ENCODE measurements at regions not wholly inside any gene's neighbourhood (a gene's known extent, or its start where the extent isn't known, plus 50 kb on each side); places are given as distances from the start of the nearest gene placed in this dataset.

- H3K36me3 ChIP-seq (replicated peaks in 1 of 2; ENCODE audit: control insufficient read depth in 2 of 2, insufficient read depth in 2 of 2, low read length in 2 of 2), result no peaks in the 10 kb centered on the region
- H3K27me3 ChIP-seq (ENCODE audit: control insufficient read depth in 3 of 3, insufficient read depth in 3 of 3, low read depth in 1 of 3, low read length in 3 of 3), result no peaks in the 10 kb centered on the region
- H4K8ac ChIP-seq (ENCODE audit: low read depth, low read length), result no peak overlapping the region
- no peaks in the 10 kb centered on the region for H3K79me1 ChIP-seq (ENCODE audit: low read depth, low read length)
- no peak overlapping the region for H2AFZ ChIP-seq (ENCODE audit: low read length)
- no peak overlapping the region for H3K27ac ChIP-seq (replicated peaks; ENCODE audit: low read length)
- no peak overlapping the region for H2BK5ac ChIP-seq (ENCODE audit: low read length)
- H2BK120ac ChIP-seq (ENCODE audit: low read depth, low read length), result no peak overlapping the region
- DNase-seq (ENCODE audit: low spot score), result no peak
- H3K4me1 ChIP-seq (ENCODE audit: control insufficient read depth in 2 of 2, insufficient read depth in 1 of 2, low read depth in 1 of 2, low read length in 2 of 2), result no peaks in the 10 kb centered on the region
- no peak overlapping the region for H4K91ac ChIP-seq (ENCODE audit: low read depth, low read length, poor library complexity)
- H3K14ac ChIP-seq (ENCODE audit: low read length), result no peak overlapping the region
- no peak overlapping the region for H3K9ac ChIP-seq (ENCODE audit: low read depth, low read length, poor library complexity)
- no peak overlapping the region for H3K23ac ChIP-seq (ENCODE audit: low read depth, low read length, poor library complexity)
- no peak overlapping the region for H2AK5ac ChIP-seq (ENCODE audit: low read depth, low read length)
- no peak overlapping the region for H3K4me3 ChIP-seq (ENCODE audit: low read length in 2 of 2)
- no peak overlapping the region for H3K4me2 ChIP-seq (ENCODE audit: insufficient read depth, low read length, poor library complexity, severe bottlenecking)
- H3K18ac ChIP-seq (ENCODE audit: low read length), result no peak overlapping the region
- H3K4ac ChIP-seq (ENCODE audit: low read length), result no peak overlapping the region
- no peaks in the 10 kb centered on the region for H3K9me3 ChIP-seq (replicated peaks in 1 of 2; ENCODE audit: control insufficient read depth in 2 of 2, insufficient read depth in 1 of 2, low read depth in 1 of 2, low read length in 2 of 2)
- H2BK15ac ChIP-seq (ENCODE audit: low read length), result no peak overlapping the region
- no peak overlapping the region for H2BK12ac ChIP-seq (ENCODE audit: low read length)
These were observed 828.6 kb upstream of the GHITM start for GRCh38 chr10:83310688-83311087.

GRCh38 chr10:83312570-83312969, 826.7 kb upstream of the GHITM start:
- Histone ChIP-seq H2BK120ac (ENCODE audit: low read depth, low read length) (no peak overlapping the region), H2BK15ac (ENCODE audit: low read length) (no peak overlapping the region), H3K23ac (ENCODE audit: low read depth, low read length, poor library complexity) (no peak overlapping the region), H2AFZ (ENCODE audit: low read length) (no peak overlapping the region), H4K8ac (ENCODE audit: low read depth, low read length) (no peak overlapping the region), H4K91ac (ENCODE audit: low read depth, low read length, poor library complexity) (no peak overlapping the region), H3K79me1 (ENCODE audit: low read depth, low read length) (no peaks in the 10 kb centered on the region), H3K18ac (ENCODE audit: low read length) (no peak overlapping the region), H3K36me3 (replicated peaks in 1 of 2; ENCODE audit: control insufficient read depth in 2 of 2, insufficient read depth in 2 of 2, low read length in 2 of 2) (no peaks in the 10 kb centered on the region), H3K9me3 (replicated peaks in 1 of 2; ENCODE audit: control insufficient read depth in 2 of 2, insufficient read depth in 1 of 2, low read depth in 1 of 2, low read length in 2 of 2) (no peaks in the 10 kb centered on the region), H3K4me1 (ENCODE audit: control insufficient read depth in 2 of 2, insufficient read depth in 1 of 2, low read depth in 1 of 2, low read length in 2 of 2) (no peaks in the 10 kb centered on the region), H2AK5ac (ENCODE audit: low read depth, low read length) (no peak overlapping the region), H3K4me3 (ENCODE audit: low read length in 2 of 2) (no peak overlapping the region), H3K4me2 (ENCODE audit: insufficient read depth, low read length, poor library complexity, severe bottlenecking) (no peak overlapping the region), H2BK12ac (ENCODE audit: low read length) (no peak overlapping the region), H3K27ac (replicated peaks; ENCODE audit: low read length) (no peak overlapping the region), H3K9ac (ENCODE audit: low read depth, low read length, poor library complexity) (no peak overlapping the region), H3K14ac (ENCODE audit: low read length) (no peak overlapping the region), H2BK5ac (ENCODE audit: low read length) (no peak overlapping the region), H3K4ac (ENCODE audit: low read length) (no peak overlapping the region), H3K27me3 (ENCODE audit: control insufficient read depth in 3 of 3, insufficient read depth in 3 of 3, low read depth in 1 of 3, low read length in 3 of 3) (no peaks in the 10 kb centered on the region)
- DNase-seq (ENCODE audit: low spot score), result no peak
- WGBS, 2 donors (ENCODE audit: extremely low coverage in 2 of 2, insufficient read length in 2 of 2, insufficient replicate concordance in 1 of 2), result no CpG with 5 or more reads among the region's 3 CpGs

GRCh38 chr10:83332690-83333089, 806.6 kb upstream of the GHITM start:
- Histone ChIP-seq H3K79me1 (ENCODE audit: low read depth, low read length) (no peaks in the 10 kb centered on the region), H2BK5ac (ENCODE audit: low read length) (no peak overlapping the region), H3K14ac (ENCODE audit: low read length) (no peak overlapping the region), H3K4me3 (ENCODE audit: low read length in 2 of 2) (no peak overlapping the region), H3K4me2 (ENCODE audit: insufficient read depth, low read length, poor library complexity, severe bottlenecking) (no peak overlapping the region), H3K9ac (ENCODE audit: low read depth, low read length, poor library complexity) (no peak overlapping the region), H2AK5ac (ENCODE audit: low read depth, low read length) (no peak overlapping the region), H2BK120ac (ENCODE audit: low read depth, low read length) (no peak overlapping the region), H3K36me3 (replicated peaks in 1 of 2; ENCODE audit: control insufficient read depth in 2 of 2, insufficient read depth in 2 of 2, low read length in 2 of 2) (no peaks in the 10 kb centered on the region), H3K23ac (ENCODE audit: low read depth, low read length, poor library complexity) (no peak overlapping the region), H3K18ac (ENCODE audit: low read length) (no peak overlapping the region), H2BK15ac (ENCODE audit: low read length) (no peak overlapping the region), H2BK12ac (ENCODE audit: low read length) (no peak overlapping the region), H2AFZ (ENCODE audit: low read length) (no peak overlapping the region), H3K9me3 (replicated peaks in 1 of 2; ENCODE audit: control insufficient read depth in 2 of 2, insufficient read depth in 1 of 2, low read depth in 1 of 2, low read length in 2 of 2) (no peaks in the 10 kb centered on the region), H3K4ac (ENCODE audit: low read length) (no peak overlapping the region), H3K4me1 (ENCODE audit: control insufficient read depth in 2 of 2, insufficient read depth in 1 of 2, low read depth in 1 of 2, low read length in 2 of 2) (no peaks in the 10 kb centered on the region), H4K91ac (ENCODE audit: low read depth, low read length, poor library complexity) (no peak overlapping the region), H3K27ac (replicated peaks; ENCODE audit: low read length) (no peak overlapping the region), H4K8ac (ENCODE audit: low read depth, low read length) (no peak overlapping the region), H3K27me3 (ENCODE audit: control insufficient read depth in 3 of 3, insufficient read depth in 3 of 3, low read depth in 1 of 3, low read length in 3 of 3) (no peaks in the 10 kb centered on the region)
- no CpG with 5 or more reads among the region's 1 CpG for WGBS, 2 donors (ENCODE audit: extremely low coverage in 2 of 2, insufficient read length in 2 of 2, insufficient replicate concordance in 1 of 2)
- DNase-seq (ENCODE audit: low spot score), result no peak

- Histone ChIP-seq H4K8ac (ENCODE audit: low read depth, low read length) (no peak overlapping the region), H3K9ac (ENCODE audit: low read depth, low read length, poor library complexity) (no peak overlapping the region), H3K36me3 (replicated peaks in 1 of 2; ENCODE audit: control insufficient read depth in 2 of 2, insufficient read depth in 2 of 2, low read length in 2 of 2) (no peaks in the 10 kb centered on the region), H3K4me1 (ENCODE audit: control insufficient read depth in 2 of 2, insufficient read depth in 1 of 2, low read depth in 1 of 2, low read length in 2 of 2) (no peaks in the 10 kb centered on the region), H3K4me2 (ENCODE audit: insufficient read depth, low read length, poor library complexity, severe bottlenecking) (no peak overlapping the region), H3K9me3 (replicated peaks in 1 of 2; ENCODE audit: control insufficient read depth in 2 of 2, insufficient read depth in 1 of 2, low read depth in 1 of 2, low read length in 2 of 2) (no peaks in the 10 kb centered on the region), H2BK15ac (ENCODE audit: low read length) (no peak overlapping the region), H4K91ac (ENCODE audit: low read depth, low read length, poor library complexity) (no peak overlapping the region), H3K14ac (ENCODE audit: low read length) (no peak overlapping the region), H3K23ac (ENCODE audit: low read depth, low read length, poor library complexity) (no peak overlapping the region), H2AFZ (ENCODE audit: low read length) (no peak overlapping the region), H2BK12ac (ENCODE audit: low read length) (no peak overlapping the region), H3K4me3 (ENCODE audit: low read length in 2 of 2) (no peak overlapping the region), H2AK5ac (ENCODE audit: low read depth, low read length) (no peak overlapping the region), H2BK120ac (ENCODE audit: low read depth, low read length) (no peak overlapping the region), H3K79me1 (ENCODE audit: low read depth, low read length) (no peaks in the 10 kb centered on the region), H2BK5ac (ENCODE audit: low read length) (no peak overlapping the region), H3K27ac (replicated peaks; ENCODE audit: low read length) (no peak overlapping the region), H3K4ac (ENCODE audit: low read length) (no peak overlapping the region), H3K18ac (ENCODE audit: low read length) (no peak overlapping the region), H3K27me3 (ENCODE audit: control insufficient read depth in 3 of 3, insufficient read depth in 3 of 3, low read depth in 1 of 3, low read length in 3 of 3) (no peaks in the 10 kb centered on the region)
- DNase-seq (ENCODE audit: low spot score), result no peak
These were observed 805.7 kb upstream of the GHITM start for GRCh38 chr10:83333566-83333965.
